GM12878 (cell line): ENCODE measurements at regions not wholly inside any gene's neighbourhood (a gene's known extent, or its start where the extent isn't known, plus 50 kb on each side); places are given as distances from the start of the nearest gene placed in this dataset.

ENCODE experiments used
- ATAC-seq: fragments of 200-7000 bp; cut with Tn5 transposase; 3 replicates; pipeline ENCODE4 v1.9.1; 2020; ENCODE audit warnings: mild to moderate bottlenecking, moderate library complexity
- BruUV-seq: library from RNA; stranded (reverse); fragments of 400-500 nt; replicated peaks from 2 replicates; lab custom pipeline; 2021; lab: Mats Ljungman, UMichigan
- CTCF ChIA-PET: fragments of 300-600 bp; sonication (Branson Sonifier 250); formaldehyde crosslinking; extraction: SDS; loops from one replicate; lab custom pipeline; 2021; ENCODE audit warnings: inconsistent platforms; lab: Yijun Ruan, JAX
- POLR2A ChIA-PET: fragments of 350-600 bp; formaldehyde crosslinking; extraction: SDS; loops from one replicate; lab custom pipeline; 2021; ENCODE audit warnings: inconsistent platforms; lab: Charles Lee
- RAD21 ChIA-PET: fragments of 300-600 bp; sonication (Branson Sonifier 250); formaldehyde crosslinking; loops from one replicate; lab custom pipeline; 2023; ENCODE audit warnings: antibody characterized with exemption; ENCODE audit not compliant: unreplicated experiment; lab: Charles Lee
- SMC1A ChIA-PET: fragments of 300-600 bp; sonication (Branson Sonifier 250); formaldehyde crosslinking; loops from one replicate; lab custom pipeline; 2023; ENCODE audit not compliant: unreplicated experiment, uncharacterized antibody; lab: Charles Lee
- DNase-seq: peaks from one replicate; pipeline ENCODE4 v3.0.0-alpha.2; 2011; ENCODE audit warnings: low read depth, low spot score
- FAIRE-seq: peaks from 3 replicates; lab custom pipeline; 2011; peaks lifted over from hg19 to GRCh38; lab: Jason Lieb, UNC
- H2AFZ ChIP-seq: 2 replicates; pipeline ENCODE4 v1.6.0; 2011; ENCODE audit warnings: low read depth, low read length, control low read depth; ENCODE audit not compliant: control insufficient read depth
- H3K27ac ChIP-seq: 2 replicates; pipeline ENCODE4 v1.5.1; 2011; ENCODE audit warnings: control low read depth; ENCODE audit not compliant: control insufficient read depth, insufficient read depth
- H3K27me3 ChIP-seq, 2 experiments: replicated peaks in 1 of 2; 2 replicates each; pipeline versions ENCODE4 v1.6.0 to v1.6.1; 2011; ENCODE audit warnings: low read length in 1 of 2; ENCODE audit not compliant: control insufficient read depth in 2 of 2, insufficient read depth in 2 of 2
- H3K36me3 ChIP-seq, 2 experiments: 2 replicates each; pipeline ENCODE4 v1.5.1; 2011; ENCODE audit warnings: low read length in 1 of 2; ENCODE audit not compliant: control insufficient read depth in 2 of 2, insufficient read depth in 2 of 2
- H3K4me1 ChIP-seq: 2 replicates; pipeline ENCODE4 v1.6.1; 2011; ENCODE audit warnings: mild to moderate bottlenecking, low read length, moderate library complexity, mixed read lengths; ENCODE audit not compliant: control insufficient read depth, insufficient read depth
- H3K4me2 ChIP-seq: 2 replicates; pipeline ENCODE4 v1.6.0; 2011; ENCODE audit warnings: control low read depth; ENCODE audit not compliant: control insufficient read depth, insufficient read depth
- H3K4me3 ChIP-seq: fragments of 200-600 bp; sonication (generic); 2 replicates; pipeline ENCODE4 v1.5.1; 2016
- H3K79me2 ChIP-seq: 2 replicates; pipeline ENCODE4 v1.6.0; 2011; ENCODE audit warnings: low read length; ENCODE audit not compliant: control insufficient read depth, insufficient read depth
- H3K9ac ChIP-seq: 2 replicates; pipeline ENCODE4 v1.8.0; 2011; ENCODE audit warnings: low read length, control low read depth, mixed read lengths; ENCODE audit not compliant: control insufficient read depth, insufficient read depth
- H3K9me3 ChIP-seq: replicated peaks from 3 replicates; pipeline ENCODE4 v1.5.1; 2011; ENCODE audit warnings: mild to moderate bottlenecking, low read length; ENCODE audit not compliant: control insufficient read depth, insufficient read depth
- H4K20me1 ChIP-seq: 2 replicates; pipeline ENCODE4 v1.6.0; 2011; ENCODE audit not compliant: control insufficient read depth, insufficient read depth
- ATF2 ChIP-seq: IDR thresholded peaks from 2 replicates; pipeline ENCODE4 v1.6.1; 2012; ENCODE audit warnings: low read length, inconsistent platforms
- CBFB ChIP-seq: IDR thresholded peaks from 2 replicates; pipeline ENCODE4 v1.6.1; 2016; ENCODE audit warnings: antibody characterized with exemption, low read depth
- CHD4 ChIP-seq: fragments of 200-600 bp; sonication (generic); IDR thresholded peaks from 2 replicates; pipeline ENCODE4 v1.6.1; 2016; ENCODE audit warnings: mild to moderate bottlenecking
- CREM ChIP-seq: IDR thresholded peaks from 2 replicates; pipeline ENCODE4 v1.6.1; 2014; ENCODE audit warnings: antibody characterized with exemption, low read depth
- CUX1 ChIP-seq: IDR thresholded peaks from 2 replicates; pipeline ENCODE4 v1.6.1; 2012; ENCODE audit warnings: improper control_type of control experiment, low read depth, low read length; ENCODE audit not compliant: insufficient replicate concordance
- FOXK2 ChIP-seq: fragments of 450-650 bp; IDR thresholded peaks from 2 replicates; pipeline ENCODE4 v1.6.1; 2017; ENCODE audit warnings: mild to moderate bottlenecking, moderate library complexity
- KAT2A ChIP-seq: conservative IDR thresholded peaks from 2 replicates; pipeline ENCODE4 v1.6.1; 2011; ENCODE audit warnings: low read depth, low read length; ENCODE audit not compliant: control insufficient read depth
- MEF2B ChIP-seq: fragments of 450-650 bp; IDR thresholded peaks from 2 replicates; pipeline ENCODE4 v1.6.1; 2018; ENCODE audit warnings: mild to moderate bottlenecking, moderate library complexity; ENCODE audit not compliant: partially characterized antibody, poor library complexity, severe bottlenecking
- RAD21 ChIP-seq: IDR thresholded peaks from 2 replicates; pipeline ENCODE4 v1.6.1; 2011; ENCODE audit warnings: mild to moderate bottlenecking, low read depth, low read length, moderate library complexity; ENCODE audit not compliant: insufficient read depth
- RAD51 ChIP-seq: fragments of 450-650 bp; IDR thresholded peaks from 2 replicates; pipeline ENCODE4 v1.6.1; 2016; ENCODE audit warnings: moderate library complexity, mild to moderate bottlenecking, inconsistent platforms
- RB1 ChIP-seq: fragments of 450-650 bp; formaldehyde crosslinking; IDR thresholded peaks from 2 replicates; pipeline ENCODE4 v1.6.1; 2017; ENCODE audit warnings: mild to moderate bottlenecking, borderline replicate concordance
- RCOR1 ChIP-seq: conservative IDR thresholded peaks from 2 replicates; pipeline ENCODE4 v1.6.1; 2012; ENCODE audit warnings: low read depth, low read length, improper control_type of control experiment
- SIN3A ChIP-seq: IDR thresholded peaks from 2 replicates; pipeline ENCODE4 v1.6.1; 2012; ENCODE audit warnings: low read depth, low read length, improper control_type of control experiment
- SMARCA5 ChIP-seq: fragments of 450-650 bp; IDR thresholded peaks from 2 replicates; pipeline ENCODE4 v1.6.1; 2017; ENCODE audit warnings: mild to moderate bottlenecking
- ZNF207 ChIP-seq: fragments of 450-650 bp; IDR thresholded peaks from 2 replicates; pipeline ENCODE4 v1.6.1; 2014; ENCODE audit warnings: antibody characterized with exemption, mild to moderate bottlenecking, borderline replicate concordance
- ZNF384 ChIP-seq: IDR thresholded peaks from 2 replicates; pipeline ENCODE4 v1.6.1; 2012; ENCODE audit warnings: low read depth, mild to moderate bottlenecking, low read length, improper control_type of control experiment, borderline replicate concordance
- WGBS: methylation state at CpG from one replicate; pipeline ENCODE4 v1.1.6; 2016; ENCODE audit warnings: low lambda C conversion rate; ENCODE audit not compliant: insufficient replicate concordance, insufficient coverage; ENCODE audit errors: missing lambda C conversion rate; 5-methylcytosine and 5-hydroxymethylcytosine counted together
- in situ Hi-C: fragments of 300-500 bp; cut with MboI; formaldehyde crosslinking; loops from 9 replicates; pipeline ENCODE4 v1.14.3; 2018; ENCODE audit warnings: mixed read lengths
- intact Hi-C: fragments of 100-400 bp; cut with micrococcal nuclease; formaldehyde crosslinking; loops from one replicate; pipeline ENCODE4 v1.14.2; 2022; ENCODE audit not compliant: unreplicated experiment
- TF ChIP-seq, protein P1 (sequence below): IDR thresholded peaks from 2 replicates; pipeline ENCODE4 v1.6.1; 2012; ENCODE audit warnings: low read depth, low read length, improper control_type of control experiment

- TF ChIP-seq MEF2B, result peak; percentile 20
- no peak for TF ChIP-seq SMARCA5
Measured at GRCh38 chr6:94751641-94752329, 825.5 kb upstream of the MANEA start (continued).

- no TSS peak for BruUV-seq
- in situ Hi-C loops, result no loop called here
- Histone ChIP-seq H3K4me2 (no peak overlapping the region), H3K36me3 (no peaks in the 10 kb centered on the region), H3K27me3 (no peaks in the 10 kb centered on the region), H4K20me1 (no peaks in the 10 kb centered on the region), H2AFZ (no peak overlapping the region), H3K4me3 (no peak overlapping the region), H3K9me3 (no peaks in the 10 kb centered on the region), H3K79me2 (no peaks in the 10 kb centered on the region), H3K4me1 (no peaks in the 10 kb centered on the region), H3K9ac (no peak overlapping the region), H3K27ac (no peak overlapping the region)
- intact Hi-C loops, result no loop called here
- no peak for ATAC-seq
- no peak for DNase-seq
- ChIA-PET RAD21 (no interaction called here), POLR2A (interaction anchor here (0.7 kb wide), 1 partner anchor 171 kb away, joined by 6 read pairs; no protein-coding TSS in a partner anchor), SMC1A (interaction anchor here (0.6 kb wide), 1 partner anchor 12 kb away, joined by 3 read pairs; no protein-coding TSS in a partner anchor), CTCF (no interaction called here)
- no peak for FAIRE-seq
- 34% methylated on average over 2 of the region's 2 CpGs for WGBS
- no peak for TF ChIP-seq CUX1
- no peak for TF ChIP-seq FOXK2
- TF ChIP-seq CHD4, result no peak
- TF ChIP-seq, protein P1, sequence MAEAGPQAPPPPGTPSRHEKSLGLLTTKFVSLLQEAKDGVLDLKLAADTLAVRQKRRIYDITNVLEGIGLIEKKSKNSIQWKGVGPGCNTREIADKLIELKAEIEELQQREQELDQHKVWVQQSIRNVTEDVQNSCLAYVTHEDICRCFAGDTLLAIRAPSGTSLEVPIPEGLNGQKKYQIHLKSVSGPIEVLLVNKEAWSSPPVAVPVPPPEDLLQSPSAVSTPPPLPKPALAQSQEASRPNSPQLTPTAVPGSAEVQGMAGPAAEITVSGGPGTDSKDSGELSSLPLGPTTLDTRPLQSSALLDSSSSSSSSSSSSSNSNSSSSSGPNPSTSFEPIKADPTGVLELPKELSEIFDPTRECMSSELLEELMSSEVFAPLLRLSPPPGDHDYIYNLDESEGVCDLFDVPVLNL, result no peak
- TF ChIP-seq ZNF384, result no peak
- TF ChIP-seq KAT2A, result no peak
- TF ChIP-seq RAD21, result no peak
- no peak for TF ChIP-seq RCOR1
- TF ChIP-seq CBFB, result no peak
- TF ChIP-seq ATF2, result no peak
- no peak for TF ChIP-seq CREM
- no peak for TF ChIP-seq RAD51
- TF ChIP-seq SIN3A, result no peak
- no peak for TF ChIP-seq ZNF207
- TF ChIP-seq RB1, result no peak
Measured at GRCh38 chr6:94736236-94736635, 841.1 kb upstream of the MANEA start.
